Epithelial cell of proximal tubule (primary cell): ENCODE measurements at regions not wholly inside any gene's neighbourhood (a gene's known extent, or its start where the extent isn't known, plus 50 kb on each side); places are given as distances from the start of the nearest gene placed in this dataset.

Experiments
- DNase-seq: peaks from one replicate; pipeline ENCODE4 v3.0.0-alpha.2; 2011; ENCODE audit warnings: low read depth
- H3K4me3 ChIP-seq: 2 replicates; pipeline ENCODE4 v1.5.1; 2011; ENCODE audit warnings: low read depth, mild to moderate bottlenecking, low read length
- TF ChIP-seq, protein P1 (sequence below): conservative IDR thresholded peaks from 2 replicates; pipeline ENCODE4 v1.5.1; 2012; ENCODE audit warnings: low read depth, mild to moderate bottlenecking, low read length

DNA sequence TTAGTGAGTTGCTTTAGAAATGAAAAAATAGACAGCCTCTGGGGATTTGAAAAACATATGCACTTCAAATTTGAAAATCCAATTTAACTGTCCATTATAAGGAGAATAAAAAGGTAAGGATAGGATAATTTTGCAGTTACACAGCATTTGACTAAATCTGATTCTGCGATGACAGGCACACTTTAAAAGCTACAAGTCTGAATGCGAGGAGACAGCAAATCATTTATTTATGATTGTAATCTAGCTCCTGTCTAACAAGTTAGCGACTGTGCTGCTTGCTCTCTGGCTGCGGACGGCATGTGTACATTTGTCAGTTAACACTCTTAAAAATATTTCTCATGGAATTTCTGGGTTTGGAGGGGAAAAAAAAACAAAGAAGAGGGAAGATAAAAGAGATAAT, 514.8 kb downstream of the MN1 start:
- DNase-seq, result no peak
- no peak overlapping the region for H3K4me3 ChIP-seq
- TF ChIP-seq, protein P1, sequence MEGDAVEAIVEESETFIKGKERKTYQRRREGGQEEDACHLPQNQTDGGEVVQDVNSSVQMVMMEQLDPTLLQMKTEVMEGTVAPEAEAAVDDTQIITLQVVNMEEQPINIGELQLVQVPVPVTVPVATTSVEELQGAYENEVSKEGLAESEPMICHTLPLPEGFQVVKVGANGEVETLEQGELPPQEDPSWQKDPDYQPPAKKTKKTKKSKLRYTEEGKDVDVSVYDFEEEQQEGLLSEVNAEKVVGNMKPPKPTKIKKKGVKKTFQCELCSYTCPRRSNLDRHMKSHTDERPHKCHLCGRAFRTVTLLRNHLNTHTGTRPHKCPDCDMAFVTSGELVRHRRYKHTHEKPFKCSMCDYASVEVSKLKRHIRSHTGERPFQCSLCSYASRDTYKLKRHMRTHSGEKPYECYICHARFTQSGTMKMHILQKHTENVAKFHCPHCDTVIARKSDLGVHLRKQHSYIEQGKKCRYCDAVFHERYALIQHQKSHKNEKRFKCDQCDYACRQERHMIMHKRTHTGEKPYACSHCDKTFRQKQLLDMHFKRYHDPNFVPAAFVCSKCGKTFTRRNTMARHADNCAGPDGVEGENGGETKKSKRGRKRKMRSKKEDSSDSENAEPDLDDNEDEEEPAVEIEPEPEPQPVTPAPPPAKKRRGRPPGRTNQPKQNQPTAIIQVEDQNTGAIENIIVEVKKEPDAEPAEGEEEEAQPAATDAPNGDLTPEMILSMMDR, result no peak

DNA sequence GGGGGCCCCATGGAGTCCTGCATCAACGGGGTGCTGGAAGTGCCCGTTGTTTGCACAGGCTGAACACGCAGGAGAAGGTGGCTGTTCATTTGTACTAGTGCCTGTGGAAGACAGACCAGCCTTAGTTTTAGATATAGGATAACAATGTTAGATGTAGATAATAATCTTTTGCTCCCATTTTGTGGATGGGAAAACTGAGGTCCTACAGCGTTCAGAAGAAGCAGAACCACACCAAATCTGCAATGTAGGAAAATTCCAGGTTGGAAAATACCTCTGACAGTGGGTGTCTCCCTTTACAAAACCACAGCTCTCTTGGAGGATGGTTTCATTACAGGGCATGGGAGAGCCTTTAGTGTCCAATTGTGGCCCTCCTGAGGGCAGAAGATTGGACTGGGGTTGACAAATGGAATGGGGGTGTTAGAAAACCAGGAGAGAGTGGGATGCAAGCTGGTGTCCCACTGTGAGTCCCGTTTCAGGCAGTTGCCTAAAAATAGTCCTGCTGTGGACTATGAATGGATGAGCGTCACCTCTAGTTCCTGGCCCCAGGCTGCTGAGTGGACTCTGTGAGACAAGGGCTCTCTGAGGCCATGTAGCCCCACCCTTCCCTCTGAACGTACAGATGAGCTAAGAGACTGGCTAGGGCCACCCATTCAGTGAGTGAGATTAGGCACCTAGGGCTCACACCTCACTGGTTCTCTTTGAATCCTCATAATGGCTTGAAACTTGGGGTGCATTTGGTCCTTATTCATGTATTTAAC, 508.8 kb downstream of the MN1 start:
- TF ChIP-seq, protein P1, result no peak
- no peak for DNase-seq
- H3K4me3 ChIP-seq, result no peak overlapping the region

DNA sequence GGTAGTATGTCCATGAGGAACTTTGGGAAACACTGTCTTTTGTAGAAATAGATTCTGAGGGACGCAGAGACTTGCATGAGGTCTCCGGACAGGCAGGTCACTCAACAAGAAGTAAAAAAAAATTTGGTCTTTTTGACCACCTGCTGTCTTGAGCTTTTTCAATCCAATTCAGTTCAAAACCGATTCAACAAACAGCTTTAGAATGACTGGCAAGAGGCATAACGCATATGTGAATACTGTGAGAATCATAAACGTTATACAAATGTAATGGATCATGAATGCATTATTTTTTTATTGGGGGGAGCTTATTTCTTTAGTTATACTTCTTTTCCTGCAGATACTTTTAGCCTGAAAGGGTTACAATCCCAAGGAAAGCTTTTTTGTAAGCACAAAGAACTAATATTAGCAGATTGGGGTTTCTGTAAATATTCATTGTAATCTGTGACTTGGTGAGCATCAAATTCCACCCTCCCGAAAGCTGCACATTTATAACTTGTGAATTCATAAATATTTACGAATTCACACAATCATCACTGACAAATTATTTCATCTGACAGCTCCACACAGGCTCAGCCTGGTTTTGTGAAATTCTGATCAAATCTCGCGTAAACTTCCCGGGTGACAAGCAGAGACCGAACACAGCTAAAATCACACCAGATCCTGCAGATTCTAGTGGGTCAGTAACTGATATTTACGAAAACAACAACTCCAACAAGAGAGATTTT, 507.7 kb downstream of the MN1 start:
- DNase-seq, result no peak
- no peak overlapping the region for H3K4me3 ChIP-seq
- TF ChIP-seq, protein P1, result no peak

DNA sequence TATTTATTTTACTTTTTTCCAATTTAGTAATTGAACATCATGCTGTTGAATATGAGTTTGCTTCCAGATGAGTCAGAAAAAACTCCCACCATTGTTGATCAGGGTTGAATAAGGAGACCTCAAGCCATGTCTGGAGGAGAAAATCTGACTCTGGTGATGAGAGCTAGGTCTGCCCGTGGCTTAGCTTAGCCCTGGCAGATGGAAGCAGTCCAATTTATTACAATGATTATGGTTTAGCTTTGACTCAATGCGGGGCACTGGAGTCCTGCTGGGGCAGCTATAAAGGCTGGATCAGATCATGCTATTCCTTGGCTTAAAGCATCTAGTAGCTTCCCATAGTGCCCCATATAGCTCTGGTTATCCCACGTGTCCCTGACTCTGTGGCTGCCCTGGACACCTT, 506.5 kb downstream of the MN1 start:
- no peak for DNase-seq

DNA sequence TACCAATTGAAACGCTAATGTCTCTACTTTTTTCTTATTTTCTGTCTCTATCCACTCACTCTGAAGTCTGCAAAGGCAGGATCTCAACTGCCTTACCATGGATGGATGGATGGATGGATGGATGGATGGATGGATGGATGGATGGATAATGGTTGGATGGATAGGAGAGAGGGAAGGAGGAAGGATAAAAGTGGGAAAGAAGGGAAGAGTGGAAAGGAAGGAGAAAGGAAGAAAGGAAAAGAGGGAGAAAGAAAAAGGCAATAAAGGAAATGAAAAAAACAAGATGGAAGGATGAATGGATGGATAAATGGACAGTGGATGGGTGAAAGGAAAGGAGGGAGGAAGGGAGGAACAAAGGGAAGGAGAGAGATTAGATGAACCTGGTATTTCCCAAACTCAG, 506.0 kb downstream of the MN1 start:
- no peak for DNase-seq
- no peak overlapping the region for H3K4me3 ChIP-seq
- TF ChIP-seq, protein P1, result no peak

More for the DNA sequence above, 506.5 kb downstream of the MN1 start:
- no peak overlapping the region for H3K4me3 ChIP-seq
- TF ChIP-seq, protein P1, result no peak

DNA sequence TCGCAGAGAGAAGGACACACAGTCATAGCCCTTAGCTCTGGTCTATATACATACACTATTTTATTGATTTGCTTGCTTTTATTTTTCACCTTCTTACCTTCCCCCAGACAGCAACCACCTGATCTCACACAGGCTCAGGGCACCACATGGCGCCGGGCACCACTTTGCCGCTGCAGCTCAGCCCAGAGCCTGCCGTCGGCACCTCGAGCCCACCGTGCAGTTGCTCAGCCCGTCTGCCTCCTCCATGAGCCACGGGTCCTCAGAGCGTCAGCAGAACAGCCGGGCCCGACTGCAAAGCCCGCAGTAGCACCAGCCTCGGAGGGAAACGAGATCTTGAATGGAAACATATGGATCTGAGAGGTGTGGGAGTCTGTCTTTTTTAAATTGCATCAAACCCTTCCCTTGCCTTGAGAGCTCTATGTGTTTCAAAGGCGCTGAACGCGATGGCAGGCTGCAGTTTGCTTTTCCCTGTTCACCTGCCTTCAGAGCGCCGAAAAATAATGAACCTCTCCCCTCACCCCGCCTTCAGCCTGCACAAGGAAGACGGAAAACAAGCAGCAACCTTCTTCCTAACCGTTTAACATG, 505.4 kb downstream of the MN1 start:
- DNase-seq, result no peak
- TF ChIP-seq, protein P1, result no peak
- H3K4me3 ChIP-seq, result no peak overlapping the region

DNA sequence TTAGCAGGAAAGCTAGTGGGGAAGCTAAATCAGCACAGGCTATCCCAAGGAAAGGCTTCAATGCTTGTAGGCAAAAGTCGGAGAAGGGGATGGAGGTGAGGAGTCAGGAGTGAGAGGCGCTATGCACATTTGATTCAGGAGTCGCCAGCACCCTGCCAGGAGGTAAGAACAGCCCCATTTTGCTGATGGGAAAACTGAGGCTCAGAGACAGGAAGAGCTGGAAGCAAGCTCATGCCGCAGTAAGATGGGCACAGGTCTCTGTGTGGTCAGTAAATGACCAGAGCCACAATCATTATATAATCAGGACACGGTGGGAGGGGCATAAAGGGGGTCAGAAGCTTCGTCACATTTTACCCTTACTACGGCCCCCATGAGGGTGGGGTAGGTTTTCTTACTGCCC, 504.4 kb downstream of the MN1 start:
- TF ChIP-seq, protein P1, result no peak
- no peak for DNase-seq

More for the DNA sequence above, 504.4 kb downstream of the MN1 start:
- no peak overlapping the region for H3K4me3 ChIP-seq
